HG02763 (cell line): ENCODE measurements at regions not wholly inside any gene's neighbourhood (a gene's known extent, or its start where the extent isn't known, plus 50 kb on each side); places are given as distances from the start of the nearest gene placed in this dataset.

Experiments used
- ATAC-seq: cut with Tn5 transposase; IDR thresholded peaks from one replicate; pipeline ENCODE4 v1.9.1; 2021; ENCODE audit warnings: mild to moderate bottlenecking, moderate library complexity; ENCODE audit not compliant: unreplicated experiment

GRCh38 chr3:27861046-27862036 is 139.2 kb upstream of the EOMES start:
- no peak for ATAC-seq

- no peak for ATAC-seq
Observed at GRCh38 chr3:27865731-27866130, 143.6 kb upstream of the EOMES start.

GRCh38 chr3:27869152-27869551 is 147.0 kb upstream of the EOMES start:
- ATAC-seq = no peak

GRCh38 chr3:27877061-27878013 is 155.2 kb upstream of the EOMES start:
- no peak for ATAC-seq

- no peak for ATAC-seq
Observed at GRCh38 chr3:27878014-27878383, 155.9 kb upstream of the EOMES start.

- ATAC-seq = peak; percentile 51
Observed at GRCh38 chr3:27880969-27881892, 159.1 kb upstream of the EOMES start.

- no peak for ATAC-seq
Observed at GRCh38 chr3:27883266-27883665, 161.1 kb upstream of the EOMES start.

GRCh38 chr3:27885641-27886040 is 163.5 kb upstream of the EOMES start:
- no peak for ATAC-seq

- ATAC-seq = no peak
Observed at GRCh38 chr3:27888562-27888961, 166.4 kb upstream of the EOMES start.

- no peak for ATAC-seq
Observed at GRCh38 chr3:27889745-27890144, 167.6 kb upstream of the EOMES start.

- ATAC-seq = no peak
Observed at GRCh38 chr3:27900316-27900715, 178.2 kb upstream of the EOMES start.

- ATAC-seq = no peak
Observed at GRCh38 chr3:27903446-27903845, 181.3 kb upstream of the EOMES start.

- ATAC-seq = no peak
Observed at GRCh38 chr3:27905625-27906024, 183.5 kb upstream of the EOMES start.

GRCh38 chr3:27907148-27907547 is 185.0 kb upstream of the EOMES start:
- ATAC-seq = no peak

- ATAC-seq = no peak
Observed at GRCh38 chr3:27907929-27908328, 185.8 kb upstream of the EOMES start.

GRCh38 chr3:27910456-27910855 is 188.3 kb upstream of the EOMES start:
- ATAC-seq = no peak

- ATAC-seq = no peak
Observed at GRCh38 chr3:27914199-27914598, 192.1 kb upstream of the EOMES start.

- no peak for ATAC-seq
Observed at GRCh38 chr3:27923349-27924068, 201.4 kb upstream of the EOMES start.

- no peak for ATAC-seq
Observed at GRCh38 chr3:27927882-27928281, 205.8 kb upstream of the EOMES start.

GRCh38 chr3:27930052-27930602 is 208.0 kb upstream of the EOMES start:
- ATAC-seq = no peak
